HG03045 (cell line): ENCODE measurements at regions not wholly inside any gene's neighbourhood (a gene's known extent, or its start where the extent isn't known, plus 50 kb on each side); places are given as distances from the start of the nearest gene placed in this dataset.
"Not testable (repeated sequence)": the region's sequence is repeated elsewhere in the genome, so short reads cannot be mapped to it uniquely, and the experiment has no call there.

Experiments used
- ATAC-seq: cut with Tn5 transposase; IDR thresholded peaks from one replicate; pipeline ENCODE4 v1.9.1; 2021; ENCODE audit warnings: mild to moderate bottlenecking, moderate library complexity; ENCODE audit not compliant: unreplicated experiment

DNA sequence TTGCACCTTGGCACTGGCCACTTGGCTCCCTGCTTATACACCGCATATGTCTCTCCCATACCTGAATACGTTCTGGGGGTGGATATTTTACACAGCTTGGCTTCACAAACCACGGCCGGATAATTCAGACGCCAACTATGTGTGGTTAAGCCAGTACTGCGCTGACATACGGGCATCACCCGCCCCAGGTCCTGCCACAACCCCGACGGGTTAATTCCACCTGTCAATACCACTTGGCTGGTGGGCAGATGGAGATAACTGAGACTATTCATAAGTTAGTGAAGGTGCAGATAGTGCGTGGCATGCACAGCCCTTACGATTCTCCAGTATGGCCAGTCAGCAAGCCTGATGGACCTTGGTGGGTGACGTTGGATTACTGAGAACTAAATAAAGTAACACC, 696.3 kb upstream of the AGA start:
- ATAC-seq, result no peak

DNA sequence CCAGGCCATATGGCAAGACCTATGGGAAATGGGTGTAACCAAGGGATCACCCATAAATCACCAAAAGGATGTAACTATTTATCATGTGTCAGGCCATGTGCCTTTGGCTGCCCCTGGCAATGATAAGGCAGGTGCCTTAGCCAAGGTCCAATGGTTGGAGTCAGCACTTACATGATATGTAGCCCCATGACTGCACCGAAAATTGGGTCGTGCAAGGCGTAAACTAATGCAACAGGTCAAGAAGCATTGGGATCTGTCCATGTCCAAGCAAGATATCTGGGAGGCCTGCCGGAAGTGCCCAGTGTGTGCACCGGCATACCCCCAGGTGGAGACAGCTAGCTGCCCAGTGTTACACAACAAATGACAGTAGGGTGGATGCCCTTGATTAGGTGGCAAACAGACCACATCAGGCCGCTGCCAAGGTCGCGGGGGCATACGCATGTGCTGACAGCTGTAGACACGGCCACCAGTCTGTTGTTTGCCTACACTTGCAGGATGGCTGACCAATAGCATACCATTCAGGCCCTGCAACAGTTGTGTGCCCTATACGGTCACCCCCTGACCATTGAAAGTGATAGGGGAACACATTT, 698.2 kb upstream of the AGA start:
- no peak for ATAC-seq

DNA sequence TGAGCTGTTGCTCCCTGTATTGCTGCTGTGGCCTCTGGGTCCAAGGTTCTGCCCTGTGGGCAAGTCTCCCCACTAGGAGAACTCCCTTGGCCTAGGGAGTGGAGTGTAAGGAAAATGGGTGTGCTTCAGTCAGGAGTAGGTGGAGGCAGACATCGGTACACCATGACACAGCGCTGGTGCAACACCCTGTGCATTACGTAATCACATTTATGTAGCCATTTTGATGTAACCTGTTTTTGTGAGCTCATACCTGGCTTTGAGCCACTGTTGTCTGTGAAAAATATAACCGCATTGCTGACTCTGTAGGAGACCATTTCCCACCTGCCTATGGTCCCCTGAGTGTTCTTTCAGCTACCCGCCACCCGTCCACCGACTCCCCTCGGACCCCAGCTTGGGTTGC, 700.5 kb upstream of the AGA start:
- no peak for ATAC-seq

DNA sequence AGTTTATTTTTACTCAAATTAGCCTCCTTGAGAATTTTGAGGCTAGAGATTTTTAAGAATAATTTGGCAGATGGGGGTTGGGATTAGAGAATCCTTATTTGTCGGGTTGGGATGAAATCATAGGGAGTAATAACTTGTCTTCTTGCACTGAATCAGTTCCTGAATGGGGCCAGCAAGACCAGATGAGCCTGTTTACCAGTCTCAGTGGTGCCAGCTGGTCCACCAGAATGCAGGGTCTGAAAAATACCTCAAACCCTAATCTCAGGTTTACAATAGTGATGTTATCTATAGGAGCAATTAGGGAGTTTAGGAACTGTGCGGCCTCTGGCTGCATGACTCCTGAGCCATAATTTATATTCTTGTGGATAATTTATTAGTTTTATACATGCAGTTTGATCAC, 705.9 kb upstream of the AGA start:
- ATAC-seq, result no peak

DNA sequence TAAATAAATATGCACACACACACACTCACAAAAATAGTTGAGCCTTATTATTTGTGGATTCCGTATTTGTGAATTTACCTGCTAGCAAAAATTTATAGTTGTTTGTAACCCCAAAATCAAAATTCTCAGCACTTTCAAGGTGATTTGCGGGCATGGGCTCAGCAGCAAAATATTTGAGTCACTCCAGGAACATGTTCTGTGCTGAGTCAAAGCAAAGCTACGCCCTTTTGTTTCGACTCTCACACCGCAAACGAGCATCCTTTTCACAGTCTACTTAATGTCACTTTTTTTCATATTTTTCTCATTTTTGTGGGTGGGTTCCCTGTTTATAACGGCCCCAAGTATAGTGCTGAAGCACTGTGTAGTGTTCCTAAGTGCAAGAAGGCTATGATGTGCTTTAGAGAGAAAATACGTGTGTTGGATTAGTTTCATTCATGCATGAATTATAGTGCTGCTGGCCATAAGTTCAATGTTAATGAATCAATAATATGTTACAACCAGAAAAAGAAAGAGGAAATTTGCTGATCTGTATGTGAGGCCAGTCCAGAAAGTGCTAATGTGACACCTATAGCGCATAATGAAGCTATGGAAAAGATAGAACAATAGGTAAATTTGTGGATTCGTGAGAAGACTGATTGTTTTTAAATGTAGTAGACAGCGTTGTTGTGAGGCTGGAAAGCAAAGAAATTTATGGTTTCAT, 723.2 kb upstream of the AGA start:
- no peak for ATAC-seq

GRCh38 chr4:178165951-178166308, 723.7 kb upstream of the AGA start:
- no peak for ATAC-seq

DNA sequence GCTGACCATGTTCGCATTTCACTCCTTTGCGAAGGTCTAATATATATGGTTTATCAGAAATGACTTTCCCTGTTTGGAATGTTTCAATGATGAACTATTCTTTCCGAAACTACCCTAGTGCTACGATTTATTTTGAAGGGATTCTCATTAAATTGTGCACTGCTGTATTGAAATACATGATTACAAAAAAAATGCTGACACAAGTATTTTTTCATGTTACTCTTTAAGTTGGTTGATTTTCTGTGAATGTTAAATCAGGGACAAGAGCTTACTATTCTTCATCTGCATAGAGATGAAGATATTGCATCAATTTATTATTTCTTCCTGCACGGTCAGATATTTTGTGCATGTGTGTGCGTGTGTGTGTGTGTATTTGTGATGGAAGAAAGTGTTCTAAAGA, 731.5 kb upstream of the AGA start:
- ATAC-seq, result no peak

GRCh38 chr4:178174756-178175155, 732.5 kb upstream of the AGA start:
- no peak for ATAC-seq

GRCh38 chr4:178185517-178185916, 743.3 kb upstream of the AGA start:
- ATAC-seq, result no peak

DNA sequence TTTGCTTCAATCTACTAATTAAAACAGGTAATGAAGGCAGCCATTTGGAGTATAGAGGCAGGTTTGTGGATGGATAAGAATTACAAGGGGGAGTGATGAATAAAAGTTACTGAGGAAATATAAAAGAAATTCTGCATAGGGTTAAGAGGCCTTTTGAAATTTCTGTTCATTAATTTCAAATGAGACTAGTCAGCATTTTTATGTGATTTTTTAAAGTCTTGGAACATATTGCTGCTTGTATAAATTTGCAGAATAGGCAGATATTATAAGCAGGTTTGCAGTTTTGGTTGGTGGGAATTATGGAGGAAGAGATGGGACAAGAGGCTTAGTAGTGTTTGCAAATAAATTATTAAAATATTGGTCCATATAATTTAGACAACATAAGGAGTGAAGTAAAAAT, 750.4 kb upstream of the AGA start:
- no peak for ATAC-seq

- no peak for ATAC-seq
Measured at GRCh38 chr4:178196751-178197374, 754.6 kb upstream of the AGA start.

- ATAC-seq, result no peak
Measured at GRCh38 chr4:178198691-178199090, 756.5 kb upstream of the AGA start.

- no peak for ATAC-seq
Measured at GRCh38 chr4:178202422-178202821, 760.2 kb upstream of the AGA start.

DNA sequence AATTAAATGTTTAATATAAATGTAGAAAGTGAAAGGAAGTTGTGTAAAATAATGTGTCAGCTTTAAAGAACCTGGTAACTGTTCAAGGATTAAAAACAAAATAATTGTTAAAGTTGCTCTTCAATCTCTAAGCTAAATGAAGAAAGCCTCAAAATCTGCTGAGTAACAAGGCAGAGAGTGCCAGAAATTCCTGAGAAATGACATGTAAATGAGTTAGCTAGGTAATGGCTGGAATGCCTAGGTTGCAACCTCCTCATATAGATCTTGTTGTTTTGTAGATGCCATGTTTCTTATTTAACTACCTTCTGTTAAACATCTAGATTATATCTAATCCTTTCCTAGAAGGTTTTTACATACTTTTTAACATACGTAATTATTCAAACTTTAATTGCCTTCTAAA, 763.6 kb upstream of the AGA start:
- no peak for ATAC-seq

DNA sequence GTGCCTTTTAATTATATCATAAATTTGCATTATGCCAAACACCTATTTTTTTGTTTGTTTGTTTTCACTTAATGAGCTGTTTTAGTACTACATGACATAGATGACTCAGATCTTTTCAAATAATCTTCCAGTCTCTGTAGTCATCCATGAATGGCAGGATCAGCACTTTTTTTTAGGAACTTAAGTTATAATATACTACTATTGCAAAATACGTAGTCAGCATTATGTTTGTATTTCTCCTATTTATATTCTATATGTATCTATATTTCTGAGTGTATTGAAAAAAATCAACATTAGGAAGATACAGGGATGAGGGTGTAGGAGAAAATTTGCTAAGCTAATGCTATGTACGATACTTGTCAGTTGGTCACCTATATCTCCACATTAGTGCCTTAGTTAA, 773.1 kb upstream of the AGA start:
- ATAC-seq, result no peak

DNA sequence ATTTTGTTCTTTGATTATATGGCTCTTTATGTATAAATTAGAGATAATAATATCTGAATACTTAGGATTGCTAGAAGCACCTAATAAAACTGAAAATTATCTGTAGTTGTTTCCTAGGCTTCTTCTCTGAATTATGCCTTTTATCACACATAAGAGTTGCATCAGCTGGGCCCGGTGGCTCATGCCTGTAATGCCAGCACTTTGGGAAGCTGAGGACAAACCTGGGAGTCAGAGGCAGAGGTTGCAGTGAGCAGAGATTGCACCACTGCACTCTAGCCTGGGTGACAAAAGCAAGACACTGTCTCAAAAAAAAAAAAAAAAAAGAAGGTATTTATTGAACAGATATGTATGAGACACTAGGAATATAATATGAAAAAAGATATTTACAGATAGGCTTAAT, 773.5 kb upstream of the AGA start:
- no peak for ATAC-seq

DNA sequence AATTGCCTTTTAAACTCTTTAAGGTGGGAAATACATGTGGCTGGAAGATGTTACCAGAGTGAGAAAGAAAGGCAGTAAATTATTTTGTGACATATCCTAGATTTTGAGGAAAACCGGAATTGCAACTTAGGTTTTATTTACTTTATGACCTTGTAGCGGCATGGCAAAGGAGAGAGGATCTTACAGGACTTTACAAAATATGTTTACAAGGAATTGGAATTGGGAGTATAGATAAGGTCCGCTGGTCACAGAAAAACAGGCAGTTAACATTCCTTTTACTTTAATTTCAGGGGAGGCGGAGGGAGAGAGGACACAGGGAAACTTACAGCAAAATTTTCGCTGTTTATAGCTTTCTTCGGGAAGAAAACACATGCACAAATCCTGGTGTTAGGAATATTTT, 784.2 kb upstream of the AGA start:
- ATAC-seq, result not testable (repeated sequence)

DNA sequence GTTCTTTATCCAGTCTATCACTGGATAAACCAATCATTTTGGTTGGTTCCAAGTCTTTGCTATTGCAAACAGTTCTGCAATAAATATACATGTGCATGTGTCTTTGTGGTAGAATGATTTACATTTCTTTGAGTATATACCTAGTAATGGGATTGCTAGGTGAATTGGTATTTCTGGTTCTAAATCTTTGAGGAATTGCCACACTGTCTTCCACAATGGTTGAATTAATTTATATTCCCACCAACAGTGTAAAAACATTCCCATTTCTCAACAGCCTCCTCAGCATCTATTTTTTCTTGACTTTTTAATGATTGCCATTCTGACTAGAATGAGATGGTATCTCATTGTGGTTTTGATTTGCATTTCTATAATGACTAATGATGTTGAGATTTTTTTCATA, 791.7 kb upstream of the AGA start:
- no peak for ATAC-seq

DNA sequence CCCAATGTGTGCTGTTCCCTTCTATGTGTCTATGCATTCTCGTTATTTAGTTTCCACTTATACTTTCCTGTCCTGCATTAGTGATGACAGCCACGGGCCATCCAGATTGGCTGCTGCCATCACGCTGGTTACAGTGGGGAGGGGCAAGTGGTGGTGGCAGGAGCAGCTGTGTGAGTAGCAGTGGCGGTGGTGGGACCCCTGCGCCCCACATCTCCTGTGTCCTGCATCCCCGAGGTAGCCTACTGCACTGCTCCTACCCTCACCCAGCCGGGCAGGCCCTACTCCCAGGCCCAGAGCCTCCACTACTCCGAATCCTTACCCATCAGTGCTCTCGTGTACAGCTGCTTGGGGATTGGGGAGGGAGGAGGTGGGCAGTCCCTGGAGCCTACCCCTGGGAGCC, 798.7 kb upstream of the AGA start:
- ATAC-seq, result no peak

DNA sequence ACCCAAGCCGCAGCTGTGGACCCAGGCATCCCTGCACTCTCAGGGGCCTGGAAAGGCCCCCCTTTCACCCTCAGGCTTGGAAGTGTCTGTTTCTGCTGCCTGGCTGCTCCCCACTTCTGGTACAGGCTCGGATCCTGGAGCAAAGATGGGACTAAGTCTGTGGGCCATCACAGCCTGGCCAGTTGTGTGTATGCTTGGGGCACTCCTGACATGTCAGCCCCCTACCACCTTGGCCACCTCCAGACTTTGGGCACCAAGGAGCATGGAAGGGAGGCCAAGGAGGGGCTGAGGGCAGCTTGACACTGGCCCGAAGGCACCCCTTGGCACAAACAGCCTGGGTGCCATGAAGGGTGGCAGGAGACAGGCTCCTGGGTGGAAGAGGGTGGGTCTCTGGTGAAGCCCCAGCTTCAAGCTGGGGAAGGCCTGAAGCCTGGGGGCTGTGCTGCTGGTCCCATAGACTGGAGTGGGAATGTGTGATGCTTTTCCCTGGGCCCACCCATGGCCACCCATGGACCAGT, 799.4 kb upstream of the AGA start:
- no peak for ATAC-seq

- ATAC-seq, result no peak
Measured at GRCh38 chr4:178242655-178243054, 800.4 kb upstream of the AGA start.

DNA sequence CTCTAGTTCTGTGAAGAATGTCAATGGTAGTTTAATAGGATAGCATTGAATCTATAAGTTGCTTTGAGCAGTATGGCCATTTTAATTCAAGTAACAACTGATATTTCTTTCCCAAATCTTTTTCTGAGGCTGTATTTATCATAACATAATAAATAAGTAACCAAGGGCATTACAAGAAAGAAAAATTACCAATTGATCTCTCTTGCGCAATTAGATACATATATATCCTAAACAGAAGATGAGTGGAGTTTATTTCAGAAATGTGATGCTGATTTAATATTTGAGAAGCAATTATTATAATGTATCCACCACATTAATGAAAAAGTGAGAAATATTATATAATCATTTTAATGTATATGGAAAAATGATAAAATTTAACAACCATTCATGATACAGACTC, 802.5 kb upstream of the AGA start:
- ATAC-seq, result no peak

- no peak for ATAC-seq
Measured at GRCh38 chr4:178255172-178255571, 812.9 kb upstream of the AGA start.
